HG03442 (cell line): ENCODE measurements at regions not wholly inside any gene's neighbourhood (a gene's known extent, or its start where the extent isn't known, plus 50 kb on each side); places are given as distances from the start of the nearest gene placed in this dataset.

Experiments
- ATAC-seq: cut with Tn5 transposase; IDR thresholded peaks from one replicate; pipeline ENCODE4 v1.9.1; 2021; ENCODE audit warnings: mild to moderate bottlenecking, moderate library complexity; ENCODE audit not compliant: unreplicated experiment

DNA sequence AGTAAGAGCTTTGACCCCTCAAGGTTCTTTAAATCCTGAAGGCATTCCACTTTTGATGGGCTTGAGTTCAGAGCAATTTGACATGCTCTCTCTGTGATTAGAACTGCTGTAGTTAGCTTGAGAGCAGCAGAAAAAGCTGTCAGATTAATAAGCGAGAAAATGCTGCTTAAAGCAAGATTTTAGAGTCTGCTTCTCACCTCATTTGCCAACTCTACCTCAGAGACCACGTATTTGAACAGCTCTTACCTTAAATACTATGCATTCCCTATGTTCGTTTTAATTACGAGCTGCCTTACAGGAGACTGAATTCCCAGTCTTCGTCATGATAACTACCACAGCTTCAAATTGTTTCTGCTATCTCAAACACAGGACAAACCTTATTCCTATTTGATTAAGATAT lies 253.4 kb downstream of the SLITRK6 start:
- no peak for ATAC-seq

DNA sequence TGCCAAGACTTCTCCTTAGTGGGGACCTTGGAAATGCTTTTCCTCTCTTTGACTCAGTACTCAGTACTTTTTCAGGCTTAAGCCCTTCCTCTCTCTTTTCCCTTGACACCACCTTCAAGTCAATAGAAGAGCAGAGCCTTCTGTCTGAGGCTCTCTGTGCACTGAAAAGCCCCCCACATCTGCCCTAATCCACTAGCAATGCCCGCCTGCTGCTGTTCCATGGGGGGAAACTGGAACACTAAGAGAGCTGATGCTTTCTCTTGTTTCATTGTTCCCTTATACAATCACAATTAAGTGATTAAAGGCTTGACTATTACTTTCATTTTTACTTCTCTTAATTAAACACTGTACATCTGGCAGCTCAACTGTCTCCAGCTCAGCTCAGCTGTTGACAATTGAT lies 254.5 kb downstream of the SLITRK6 start:
- no peak for ATAC-seq

DNA sequence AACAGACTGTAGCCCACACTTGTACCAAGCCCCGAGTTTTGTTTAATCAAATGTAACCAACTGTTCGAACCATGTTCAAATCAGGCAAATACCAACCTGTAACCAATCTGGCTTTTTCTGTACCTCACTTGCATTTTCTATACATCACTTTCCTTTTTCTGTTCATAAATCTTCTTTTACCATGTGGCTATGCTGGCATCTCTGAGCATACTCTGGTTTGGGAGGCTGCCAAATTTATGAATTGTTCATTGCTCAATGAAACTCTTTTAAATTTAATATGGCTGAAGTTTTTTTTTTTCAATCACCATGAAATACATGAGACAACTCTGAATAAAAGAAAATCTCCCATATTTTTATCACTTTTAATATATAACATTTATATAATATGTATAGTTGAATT lies 256.1 kb downstream of the SLITRK6 start:
- ATAC-seq = no peak

DNA sequence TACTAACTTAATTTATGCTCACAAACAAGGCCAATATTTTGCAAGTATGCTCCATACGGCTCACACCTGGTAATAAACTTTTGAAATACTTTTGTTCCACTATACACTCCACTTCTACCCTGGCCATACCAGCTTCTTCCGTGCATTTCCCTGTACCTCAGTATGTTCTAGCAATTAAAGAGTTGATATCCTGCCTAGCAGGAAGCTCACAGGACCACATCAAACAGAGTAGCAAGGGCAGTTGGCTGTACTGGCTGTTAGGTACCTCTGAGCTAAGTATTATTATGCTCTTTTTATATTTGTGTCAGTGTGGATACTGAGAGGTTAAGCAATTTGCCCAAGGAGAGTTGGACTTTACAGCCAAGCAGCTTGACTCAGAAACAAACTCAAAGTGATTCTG lies 257.7 kb downstream of the SLITRK6 start:
- ATAC-seq = no peak

DNA sequence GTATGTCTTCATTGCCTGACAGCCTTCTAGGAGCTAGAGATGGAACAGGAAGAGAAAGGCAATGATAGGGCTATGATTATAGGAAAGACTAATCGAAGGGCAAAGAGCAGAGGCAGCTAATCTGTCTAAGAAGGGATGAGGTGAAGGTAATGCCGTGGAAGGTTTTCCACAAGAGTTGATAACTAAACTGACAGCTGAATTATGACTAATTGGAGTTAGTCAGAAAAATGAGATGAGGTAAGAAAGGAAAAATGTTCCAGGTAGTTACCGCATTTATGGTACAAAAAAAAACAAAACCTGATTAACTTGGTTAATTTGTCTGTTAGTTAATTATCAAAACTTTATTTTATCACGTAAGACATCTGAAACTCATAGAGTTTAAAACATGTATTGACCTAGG lies 260.3 kb downstream of the SLITRK6 start:
- no peak for ATAC-seq

DNA sequence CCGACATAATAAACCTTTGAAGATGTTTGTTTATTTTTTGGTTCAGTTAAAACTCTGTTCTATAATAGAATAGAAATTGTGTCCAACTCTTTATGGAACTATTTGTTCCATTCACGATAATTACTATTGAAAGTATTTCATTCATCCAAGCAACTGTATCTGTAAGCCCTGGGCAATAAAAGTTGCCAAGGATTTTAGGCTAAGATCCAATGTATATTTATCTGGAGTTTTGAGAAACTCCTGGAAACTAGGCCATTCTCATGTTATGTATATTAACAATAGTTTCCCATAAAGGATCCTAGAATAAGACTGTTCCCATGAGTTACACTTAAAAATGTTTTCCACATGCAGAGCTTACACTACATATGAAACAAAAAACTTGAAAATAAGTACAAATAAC lies 261.6 kb downstream of the SLITRK6 start:
- ATAC-seq = no peak

DNA sequence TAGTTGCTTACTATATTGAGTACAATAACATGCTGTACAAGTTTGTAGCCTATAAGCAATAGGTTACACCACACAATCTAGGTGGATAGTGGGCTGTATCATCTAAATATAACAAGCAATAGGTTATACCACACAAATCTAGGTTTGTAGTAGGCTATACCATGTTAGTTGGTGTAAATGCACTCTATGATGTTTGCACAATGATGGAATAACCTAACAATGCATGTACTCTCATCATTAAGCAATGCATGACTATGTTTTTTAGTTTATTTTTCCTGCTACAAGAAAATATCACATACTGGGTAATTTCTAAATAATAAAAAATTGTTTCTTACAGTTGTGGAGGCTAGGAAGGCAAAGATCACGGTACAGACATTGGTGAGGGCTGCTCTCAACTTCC lies 262.5 kb downstream of the SLITRK6 start:
- no peak for ATAC-seq

DNA sequence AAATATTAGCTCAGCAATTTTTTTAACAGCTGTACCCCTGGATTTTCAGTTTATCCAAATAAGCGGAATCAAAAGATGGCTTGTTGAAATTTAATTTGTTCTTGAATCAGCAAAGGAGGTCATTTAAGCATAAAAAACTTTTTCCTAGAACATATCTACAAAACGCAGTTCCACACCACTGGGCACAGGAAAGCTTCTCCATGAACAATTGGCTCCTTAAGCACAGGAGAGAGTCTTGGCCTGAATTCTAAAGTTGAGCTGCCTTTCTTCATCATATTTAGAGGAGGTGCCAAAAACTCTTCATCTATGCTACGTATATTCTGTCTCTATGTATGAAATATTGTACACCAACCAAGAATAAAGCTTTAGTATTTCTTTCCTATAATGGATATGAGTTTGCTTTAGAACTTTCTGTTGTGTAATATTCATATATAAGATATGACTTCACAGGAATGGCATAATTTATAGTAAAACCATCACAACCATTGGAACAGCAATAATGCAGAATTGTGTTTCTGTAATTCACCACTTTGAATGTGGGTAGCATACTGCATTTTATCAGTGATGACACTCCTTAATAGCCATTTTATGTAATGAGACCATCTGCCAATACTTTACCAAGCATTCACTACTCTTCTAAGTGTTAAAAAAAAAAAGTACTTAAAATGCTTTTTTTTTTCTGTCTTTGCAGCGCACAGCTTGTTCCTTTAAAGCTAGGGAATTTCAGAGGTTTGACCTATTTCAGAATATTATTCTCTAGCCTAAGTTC lies 263.7 kb downstream of the SLITRK6 start:
- no peak for ATAC-seq

DNA sequence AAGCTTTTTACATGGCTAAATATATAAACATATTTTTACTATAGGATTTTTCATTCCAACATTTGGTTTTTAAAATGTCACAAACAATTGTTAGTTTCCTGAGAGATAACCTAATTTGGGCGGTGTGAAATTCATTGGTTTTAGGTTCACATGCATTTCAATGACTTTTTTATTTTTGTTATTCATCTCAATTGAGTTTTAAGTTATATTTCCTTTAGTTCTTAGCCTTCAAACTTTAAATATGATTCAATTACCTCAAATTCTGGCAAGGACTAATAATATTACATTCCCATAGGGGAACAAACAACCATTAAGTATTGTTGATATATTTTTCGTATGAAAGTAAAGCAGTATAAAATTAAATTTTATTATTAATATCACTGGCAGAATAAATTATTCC lies 265.3 kb downstream of the SLITRK6 start:
- ATAC-seq = no peak

DNA sequence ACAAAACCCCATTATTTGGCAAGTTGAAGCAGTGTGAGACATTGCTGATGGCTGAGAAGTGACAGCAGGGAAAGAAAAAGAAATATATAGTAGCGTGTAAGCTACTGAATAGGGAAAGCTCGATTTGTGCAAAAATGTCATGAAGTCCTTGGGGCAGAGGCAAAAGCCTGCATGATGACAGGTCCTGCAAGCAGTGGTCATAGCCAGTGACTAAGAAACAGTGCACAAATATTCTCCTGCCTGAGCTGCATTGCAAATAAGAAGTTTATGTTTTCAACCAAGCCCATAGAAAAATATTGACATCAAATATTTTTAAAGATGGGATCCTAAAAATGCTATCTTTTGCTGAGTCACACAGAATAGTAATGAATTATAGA lies 270.0 kb downstream of the SLITRK6 start:
- no peak for ATAC-seq

DNA sequence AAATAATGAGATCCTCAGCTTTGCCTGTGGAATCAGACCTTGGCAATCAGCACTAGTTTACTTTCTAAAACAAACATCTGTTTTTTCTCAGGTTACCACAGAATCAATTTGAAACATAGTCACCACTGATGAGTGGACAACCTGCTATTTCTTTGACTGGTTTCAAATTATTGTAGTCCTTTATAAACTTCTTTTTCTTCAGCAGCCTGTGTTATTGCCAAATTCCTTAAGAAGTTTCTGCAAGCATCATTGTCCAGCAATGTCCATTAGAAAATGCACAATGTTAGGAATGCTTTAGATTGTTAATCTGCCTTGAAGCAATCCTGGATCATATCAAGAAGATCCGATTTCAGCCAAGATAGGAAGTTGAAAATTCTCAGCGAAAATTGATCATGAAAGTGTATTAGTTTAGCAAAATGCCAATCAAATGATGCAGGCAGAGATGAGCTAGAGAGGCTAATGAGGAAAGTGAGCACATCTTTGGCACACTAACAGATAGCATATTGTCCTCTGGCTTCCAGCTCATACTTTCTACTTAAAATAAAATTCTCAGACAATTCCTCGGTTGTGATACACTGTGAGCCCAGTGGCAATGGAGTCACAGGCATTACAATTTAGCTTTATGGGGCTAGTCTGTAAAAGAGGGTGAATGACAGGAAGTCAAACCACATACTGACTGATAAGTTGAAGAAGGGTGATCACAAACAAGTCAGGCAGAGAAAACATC lies 270.6 kb downstream of the SLITRK6 start:
- ATAC-seq = no peak

DNA sequence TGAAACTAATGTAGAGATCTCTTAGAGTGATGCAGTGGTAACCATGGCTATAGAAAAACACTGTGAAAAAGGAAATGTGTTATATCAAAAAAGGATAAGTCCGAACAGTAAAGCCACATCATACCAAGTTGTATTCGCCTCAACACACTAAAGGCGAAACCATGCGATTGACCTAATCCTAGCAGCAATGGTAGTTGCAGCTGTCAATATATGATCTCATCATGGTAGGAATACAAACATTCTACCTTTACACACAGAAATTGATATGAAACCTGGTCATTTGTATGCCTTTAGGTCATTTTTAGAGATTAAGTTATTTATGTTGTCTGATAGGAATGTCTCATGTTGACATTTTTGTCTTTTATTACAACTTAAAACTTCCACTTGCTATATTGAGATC lies 271.9 kb downstream of the SLITRK6 start:
- ATAC-seq = no peak

DNA sequence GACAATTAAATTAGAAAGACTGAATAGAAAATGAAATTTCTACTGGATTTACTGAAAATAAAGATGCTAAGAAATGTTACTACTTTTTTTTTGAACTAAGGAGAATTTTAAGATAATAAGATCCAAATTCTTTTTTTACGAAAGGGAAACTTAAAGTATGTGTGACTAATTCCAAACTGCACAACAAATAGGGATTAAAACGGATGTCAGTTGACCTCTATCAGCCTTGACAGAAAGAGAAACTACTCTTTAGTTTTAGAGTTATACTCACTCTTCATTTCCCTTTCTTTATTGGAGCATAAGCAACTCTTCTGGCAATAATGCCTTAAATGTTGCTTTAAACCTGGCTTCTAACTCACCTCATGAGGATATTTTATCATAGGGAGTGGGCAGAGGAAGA lies 273.8 kb downstream of the SLITRK6 start:
- ATAC-seq = no peak

DNA sequence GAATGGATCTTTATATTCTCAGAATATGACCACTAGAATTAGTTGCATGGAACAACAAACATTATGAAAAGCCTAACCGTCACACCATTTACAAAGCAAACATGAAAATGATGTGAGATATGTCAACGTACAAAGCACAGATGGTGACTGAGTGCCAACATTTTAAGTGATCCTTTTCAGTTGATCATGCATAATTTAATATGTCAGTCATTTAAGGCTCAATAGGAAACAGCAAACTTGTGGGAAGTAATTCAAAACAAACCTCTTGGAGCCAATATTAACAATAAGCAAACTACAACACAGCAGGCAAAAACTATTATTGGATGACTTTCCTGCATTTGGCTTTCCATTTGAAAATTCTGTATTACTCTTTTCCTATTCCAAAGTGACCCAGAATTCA lies 277.6 kb downstream of the SLITRK6 start:
- ATAC-seq = no peak

DNA sequence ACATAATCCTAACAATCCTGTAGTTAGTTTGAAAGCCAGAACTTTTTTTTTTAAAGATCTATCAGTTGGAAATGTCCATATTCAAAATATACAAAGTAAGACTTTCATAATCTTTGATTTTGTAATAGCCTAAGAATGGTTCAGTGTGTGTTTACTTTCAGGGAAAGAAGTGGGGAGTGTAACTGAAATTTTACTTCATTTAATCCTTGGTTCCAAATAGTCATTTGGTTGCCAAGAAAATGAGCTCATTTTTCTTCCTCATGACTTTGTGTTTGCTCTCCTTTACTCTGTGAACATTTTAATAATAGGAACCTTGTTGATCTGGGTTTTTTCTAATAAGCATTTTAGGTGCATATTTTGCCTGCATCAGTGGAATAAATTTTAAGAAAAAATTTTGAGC lies 278.8 kb downstream of the SLITRK6 start:
- no peak for ATAC-seq

DNA sequence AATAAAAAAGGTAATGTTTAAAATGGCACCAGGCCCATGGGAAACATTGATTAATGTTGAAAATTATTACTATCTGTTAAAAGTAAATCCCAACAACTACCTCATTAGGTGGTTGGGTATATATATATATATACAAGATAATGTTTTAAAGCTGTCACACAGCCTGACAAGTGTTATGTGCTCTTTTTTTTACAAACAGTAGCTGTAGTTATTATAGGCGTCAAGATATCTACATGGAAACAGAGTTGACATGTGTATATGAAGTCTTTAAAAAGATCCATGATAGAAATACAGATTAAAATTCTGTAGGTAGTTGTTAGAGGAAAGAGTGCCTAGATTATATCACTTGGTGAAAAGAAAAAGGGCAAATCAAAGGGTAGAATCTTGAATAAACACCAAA lies 279.9 kb downstream of the SLITRK6 start:
- no peak for ATAC-seq

DNA sequence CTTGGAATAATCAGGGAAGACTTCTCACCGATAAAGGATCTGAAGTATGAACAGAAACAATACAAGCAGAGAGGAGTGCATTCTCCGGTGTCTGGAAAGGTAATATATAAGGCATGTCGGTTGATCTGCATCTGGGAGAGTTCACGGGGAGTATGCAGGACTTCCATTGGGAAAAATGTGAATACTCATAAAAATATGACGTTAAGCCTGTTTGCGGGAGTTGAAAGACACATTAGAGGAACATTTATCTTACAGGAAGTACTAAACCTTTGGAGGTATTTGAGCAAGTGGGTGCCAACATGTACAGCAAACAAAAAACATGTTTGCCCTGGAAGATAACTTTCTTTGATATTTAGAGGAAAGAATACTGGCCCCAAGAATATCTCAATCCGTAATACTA lies 286.8 kb downstream of the SLITRK6 start:
- ATAC-seq = no peak

DNA sequence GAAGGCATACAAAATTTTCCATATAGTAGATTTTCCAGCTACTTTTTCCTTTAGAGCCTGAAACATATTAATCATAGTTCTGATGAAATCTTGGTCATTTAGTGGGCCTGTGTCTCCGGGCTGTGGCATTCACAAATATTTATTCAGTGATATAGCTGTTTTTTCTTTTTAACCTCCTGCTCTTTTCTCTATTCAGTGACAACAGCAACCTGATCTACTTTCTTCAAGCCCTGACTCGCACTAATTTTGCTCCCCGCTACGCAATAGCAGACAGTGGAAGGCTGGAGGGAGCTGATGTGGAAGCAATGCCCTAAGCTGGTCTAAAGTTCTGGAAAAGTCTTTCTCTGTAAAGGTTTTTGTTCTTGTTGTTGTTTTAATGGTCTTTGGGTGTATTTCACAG lies 289.7 kb downstream of the SLITRK6 start:
- no peak for ATAC-seq

DNA sequence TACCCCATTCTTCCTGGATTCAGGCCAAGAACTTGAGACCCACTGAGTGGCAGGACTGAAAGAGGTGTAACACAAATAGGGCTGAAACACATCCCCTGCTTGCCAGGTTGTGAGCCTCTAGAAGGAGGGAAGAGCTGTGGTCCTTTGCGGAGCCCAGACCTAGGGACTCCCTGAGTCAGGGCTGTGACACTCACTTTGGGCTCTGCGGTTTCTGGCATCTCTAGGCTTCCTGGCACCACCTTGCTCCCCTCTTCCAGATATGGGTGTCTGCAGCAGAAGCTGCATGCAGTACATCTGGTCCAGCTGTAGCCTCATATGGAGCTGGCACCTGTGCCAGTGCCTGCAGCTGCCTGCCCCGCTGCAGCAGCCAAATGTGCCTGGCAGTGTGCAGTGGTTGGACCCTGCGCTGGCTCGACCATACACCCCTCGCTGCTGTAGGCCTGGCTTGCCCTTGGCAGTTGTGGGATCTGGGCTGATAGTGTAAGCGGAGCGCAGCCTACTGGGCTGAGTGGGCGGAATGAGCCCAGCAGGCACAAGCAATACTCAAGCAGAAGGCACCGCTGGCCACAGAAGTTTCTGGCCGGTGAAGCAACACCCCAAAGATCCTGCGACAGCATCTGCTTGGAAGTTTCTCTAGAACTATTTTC lies 290.4 kb downstream of the SLITRK6 start:
- no peak for ATAC-seq

DNA sequence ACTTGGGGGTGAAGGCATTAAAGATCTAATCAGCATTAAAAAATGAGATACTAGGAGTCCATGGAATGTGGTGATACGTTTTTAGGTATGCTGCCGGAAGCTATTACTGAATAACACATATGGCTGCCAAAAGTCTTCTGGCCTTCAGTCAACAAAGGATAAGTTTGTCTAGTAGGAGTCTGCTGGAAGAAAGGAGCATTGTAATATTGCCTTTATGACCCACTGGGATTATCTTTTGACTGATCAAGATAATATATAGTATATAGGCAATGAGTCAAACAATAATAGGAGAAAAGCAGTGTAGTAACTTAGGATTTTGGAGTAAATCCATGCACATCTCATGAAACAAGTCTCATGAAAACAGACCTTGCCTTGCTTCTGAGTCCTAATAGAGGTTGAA lies 295.4 kb downstream of the SLITRK6 start:
- no peak for ATAC-seq

DNA sequence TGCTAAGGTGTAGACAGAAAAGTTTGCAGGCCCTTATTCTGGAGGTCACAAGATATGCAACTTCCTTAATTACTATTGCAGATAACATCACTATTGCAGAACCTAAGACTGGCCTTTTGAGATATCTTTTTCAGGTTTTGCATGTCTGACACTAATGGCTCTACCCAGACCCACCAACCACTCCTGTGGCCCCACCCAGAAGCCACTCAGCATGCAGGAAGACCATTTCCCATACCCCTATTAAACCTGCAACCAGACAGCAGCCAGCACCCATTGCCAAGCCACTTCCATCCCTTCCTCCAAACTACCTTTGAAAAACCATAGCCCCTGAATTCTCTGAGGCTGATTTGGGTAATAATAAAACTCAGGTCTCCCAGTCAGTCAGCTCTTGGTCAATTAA lies 297.6 kb downstream of the SLITRK6 start:
- no peak for ATAC-seq

DNA sequence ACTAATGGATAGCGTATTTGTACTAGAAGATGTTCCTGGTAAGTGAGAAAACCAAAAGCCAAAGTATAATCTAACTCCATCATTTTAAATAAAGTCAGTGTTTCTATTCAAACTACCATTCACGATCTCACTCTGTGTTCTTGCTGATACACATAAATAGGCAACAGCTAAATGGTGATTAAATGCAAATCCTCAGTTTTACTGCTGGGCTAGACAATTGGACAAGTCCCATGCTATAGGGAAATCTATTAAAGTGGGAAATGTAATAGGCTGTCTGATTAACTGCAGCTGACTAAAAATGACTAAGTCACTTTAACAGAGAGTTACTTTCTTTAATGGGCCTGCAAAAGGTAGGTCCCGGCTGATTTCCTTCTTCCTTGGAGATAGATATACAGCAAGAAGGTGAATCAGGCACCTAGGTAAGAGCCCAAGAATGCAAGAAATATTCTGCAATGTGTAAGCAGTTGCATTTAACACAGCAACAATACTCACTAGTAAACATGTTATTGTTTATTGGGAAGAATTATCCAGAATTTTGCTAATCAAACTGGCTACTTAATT lies 298.4 kb downstream of the SLITRK6 start:
- no peak for ATAC-seq
